Parathyroid adenoma (tissue), 2 donors: ENCODE measurements at regions not wholly inside any gene's neighbourhood (a gene's known extent, or its start where the extent isn't known, plus 50 kb on each side); places are given as distances from the start of the nearest gene placed in this dataset.
"Not testable (repeated sequence)": the region's sequence is repeated elsewhere in the genome, so short reads cannot be mapped to it uniquely, and the experiment has no call there.

Source experiments
- H2AFZ ChIP-seq: fragments of 300-600 bp; sonication (generic); one replicate; pipeline ENCODE4 v1.7.0; 2017; ENCODE audit warnings: antibody characterized with exemption, mild to moderate bottlenecking
- H3K27ac ChIP-seq: fragments of 300-600 bp; sonication (generic); one replicate; pipeline ENCODE4 v1.7.0; 2017
- H3K27me3 ChIP-seq: fragments of 300-600 bp; sonication (generic); one replicate; pipeline ENCODE4 v1.7.0; 2017; ENCODE audit warnings: low read length; ENCODE audit not compliant: control insufficient read depth, insufficient read depth
- H3K36me3 ChIP-seq: fragments of 300-600 bp; sonication (generic); one replicate; pipeline ENCODE4 v1.7.0; 2017; ENCODE audit warnings: low read length; ENCODE audit not compliant: control insufficient read depth, insufficient read depth
- H3K4me1 ChIP-seq: fragments of 300-600 bp; sonication (generic); one replicate; pipeline ENCODE4 v1.7.0; 2017; ENCODE audit warnings: control low read depth
- H3K4me2 ChIP-seq: fragments of 300-600 bp; sonication (generic); one replicate; pipeline ENCODE4 v1.7.0; 2017; ENCODE audit warnings: low read length
- H3K4me3 ChIP-seq: fragments of 300-600 bp; sonication (generic); one replicate; pipeline ENCODE4 v1.7.0; 2017; ENCODE audit warnings: low read depth, low read length
- H3K79me2 ChIP-seq: fragments of 300-600 bp; sonication (generic); one replicate; pipeline ENCODE4 v1.7.0; 2017; ENCODE audit warnings: control low read depth
- H3K9ac ChIP-seq: fragments of 300-600 bp; sonication (generic); one replicate; pipeline ENCODE4 v1.7.0; 2017; ENCODE audit warnings: mild to moderate bottlenecking
- H3K9me3 ChIP-seq: fragments of 300-600 bp; sonication (generic); one replicate; pipeline ENCODE4 v1.7.0; 2017; ENCODE audit warnings: low read length; ENCODE audit not compliant: control insufficient read depth
- TF ChIP-seq, protein P1 (sequence below): fragments of 300-600 bp; sonication (generic); IDR thresholded peaks from one replicate; pipeline ENCODE4 v1.7.0; 2017; ENCODE audit warnings: antibody characterized with exemption, mild to moderate bottlenecking
- donor health status: primary hyperparathyroidism.

DNA sequence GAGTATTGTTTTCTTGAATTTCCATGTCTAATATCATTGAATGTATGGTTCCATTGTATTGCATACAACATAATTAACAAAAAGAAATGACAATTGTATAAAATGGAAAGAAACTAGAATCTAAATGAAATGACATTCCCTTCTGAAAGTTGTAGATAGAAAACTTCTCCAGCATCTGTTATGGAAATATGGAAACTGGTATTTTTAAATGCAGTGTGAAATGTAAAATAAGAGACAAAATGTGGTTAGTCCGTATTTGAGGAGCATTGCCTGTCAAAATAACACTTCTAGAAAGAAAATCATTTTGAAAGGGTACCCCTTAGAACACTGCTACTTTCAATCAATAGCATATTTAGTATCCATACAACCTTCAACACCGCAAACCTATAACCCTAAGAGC is 286.3 kb upstream of the CELF2 start:
- Histone ChIP-seq H3K4me3 (no peak overlapping the region), H3K27ac (no peak overlapping the region), H3K4me2 (no peak overlapping the region), H3K27me3 (no peaks in the 10 kb centered on the region), H2AFZ (no peak overlapping the region), H3K9me3 (no peaks in the 10 kb centered on the region), H3K9ac (no peak overlapping the region), H3K79me2 (no peaks in the 10 kb centered on the region), H3K36me3 (no peaks in the 10 kb centered on the region), H3K4me1 (no peaks in the 10 kb centered on the region)
- TF ChIP-seq, protein P1, sequence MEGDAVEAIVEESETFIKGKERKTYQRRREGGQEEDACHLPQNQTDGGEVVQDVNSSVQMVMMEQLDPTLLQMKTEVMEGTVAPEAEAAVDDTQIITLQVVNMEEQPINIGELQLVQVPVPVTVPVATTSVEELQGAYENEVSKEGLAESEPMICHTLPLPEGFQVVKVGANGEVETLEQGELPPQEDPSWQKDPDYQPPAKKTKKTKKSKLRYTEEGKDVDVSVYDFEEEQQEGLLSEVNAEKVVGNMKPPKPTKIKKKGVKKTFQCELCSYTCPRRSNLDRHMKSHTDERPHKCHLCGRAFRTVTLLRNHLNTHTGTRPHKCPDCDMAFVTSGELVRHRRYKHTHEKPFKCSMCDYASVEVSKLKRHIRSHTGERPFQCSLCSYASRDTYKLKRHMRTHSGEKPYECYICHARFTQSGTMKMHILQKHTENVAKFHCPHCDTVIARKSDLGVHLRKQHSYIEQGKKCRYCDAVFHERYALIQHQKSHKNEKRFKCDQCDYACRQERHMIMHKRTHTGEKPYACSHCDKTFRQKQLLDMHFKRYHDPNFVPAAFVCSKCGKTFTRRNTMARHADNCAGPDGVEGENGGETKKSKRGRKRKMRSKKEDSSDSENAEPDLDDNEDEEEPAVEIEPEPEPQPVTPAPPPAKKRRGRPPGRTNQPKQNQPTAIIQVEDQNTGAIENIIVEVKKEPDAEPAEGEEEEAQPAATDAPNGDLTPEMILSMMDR = no peak

DNA sequence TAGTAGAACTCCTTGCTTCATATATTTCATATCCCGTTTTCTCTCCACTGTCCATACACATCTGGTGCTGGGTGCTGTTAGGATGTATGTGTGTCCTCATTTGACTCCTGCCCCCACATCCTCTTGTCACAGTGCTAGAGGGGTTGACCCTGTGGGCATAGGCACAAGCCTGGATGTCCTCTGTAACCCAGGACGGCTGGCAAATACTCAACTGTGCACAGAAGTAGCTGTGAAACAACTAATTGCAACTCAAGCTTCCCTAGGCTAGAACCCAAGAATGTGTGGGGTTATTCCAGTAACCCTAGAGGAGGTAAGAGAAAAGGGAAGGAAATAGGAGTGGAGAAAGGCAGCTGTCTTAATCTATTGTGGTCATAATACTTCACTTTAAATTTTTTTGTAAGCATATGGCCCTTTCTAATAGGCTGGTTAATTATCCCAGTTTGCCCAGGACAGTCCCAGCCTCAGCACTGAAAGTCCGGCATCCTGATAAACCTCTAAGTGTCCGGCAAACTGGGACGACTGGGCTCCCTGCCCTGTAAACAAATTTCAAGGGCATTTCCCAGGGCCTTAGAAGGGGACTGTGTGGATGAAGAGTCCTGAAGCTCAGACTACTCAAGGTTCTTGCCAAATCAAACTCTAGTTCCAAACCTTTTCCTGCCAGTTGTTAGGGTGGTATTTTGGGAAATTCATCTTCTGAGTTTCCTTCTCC is 283.2 kb upstream of the CELF2 start:
- TF ChIP-seq, protein P1 = no peak
- H3K27me3 ChIP-seq = no peaks in the 10 kb centered on the region
- H3K9me3 ChIP-seq = no peaks in the 10 kb centered on the region
- no peaks in the 10 kb centered on the region for H3K4me1 ChIP-seq
- H3K9ac ChIP-seq = no peak overlapping the region
- no peak overlapping the region for H3K27ac ChIP-seq
- H3K4me2 ChIP-seq = no peak overlapping the region
- H3K4me3 ChIP-seq = no peak overlapping the region
- H3K36me3 ChIP-seq = no peaks in the 10 kb centered on the region
- no peak overlapping the region for H2AFZ ChIP-seq
- H3K79me2 ChIP-seq = no peaks in the 10 kb centered on the region

- no peaks in the 10 kb centered on the region for H3K79me2 ChIP-seq
- H2AFZ ChIP-seq = no peak overlapping the region
- H3K27ac ChIP-seq = no peak overlapping the region
- TF ChIP-seq, protein P1 = no peak
- H3K4me3 ChIP-seq = no peak overlapping the region
- H3K4me1 ChIP-seq = no peaks in the 10 kb centered on the region
- H3K9ac ChIP-seq = no peak overlapping the region
- no peaks in the 10 kb centered on the region for H3K9me3 ChIP-seq
- H3K4me2 ChIP-seq = no peak overlapping the region
- H3K27me3 ChIP-seq = no peaks in the 10 kb centered on the region
- H3K36me3 ChIP-seq = no peaks in the 10 kb centered on the region
Observed at GRCh38 chr10:10745291-10745690, 272.4 kb upstream of the CELF2 start.

DNA sequence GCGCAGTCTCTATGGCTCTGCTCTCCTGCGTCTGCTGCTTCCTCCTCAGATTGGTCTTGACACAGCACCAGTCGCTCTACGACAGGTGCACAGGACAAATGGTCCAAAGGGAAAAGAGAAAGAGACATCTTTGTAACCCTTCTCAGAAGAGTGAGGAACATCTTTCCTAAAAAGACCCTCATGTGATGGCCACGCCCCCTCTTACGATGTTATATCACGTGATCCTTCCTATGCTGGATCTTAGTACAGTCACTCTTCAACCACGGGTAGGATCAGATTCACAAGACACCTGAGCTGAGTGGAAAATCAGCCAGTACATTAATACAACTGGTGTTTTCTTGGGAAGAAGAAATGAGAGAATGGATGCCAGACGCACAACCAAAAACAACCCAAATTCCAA is 262.2 kb upstream of the CELF2 start:
- Histone ChIP-seq H3K36me3 (no peaks in the 10 kb centered on the region), H3K79me2 (no peaks in the 10 kb centered on the region), H3K4me1 (no peaks in the 10 kb centered on the region), H3K27me3 (no peaks in the 10 kb centered on the region), H2AFZ (no peak overlapping the region), H3K27ac (no peak overlapping the region), H3K9ac (no peak overlapping the region), H3K4me3 (no peak overlapping the region), H3K4me2 (no peak overlapping the region), H3K9me3 (no peaks in the 10 kb centered on the region)
- TF ChIP-seq, protein P1 = no peak

GRCh38 chr10:10758306-10758705 is 259.4 kb upstream of the CELF2 start:
- H2AFZ ChIP-seq = no peak overlapping the region
- no peaks in the 10 kb centered on the region for H3K9me3 ChIP-seq
- H3K4me1 ChIP-seq = no peaks in the 10 kb centered on the region
- H3K36me3 ChIP-seq = no peaks in the 10 kb centered on the region
- no peak overlapping the region for H3K4me2 ChIP-seq
- H3K79me2 ChIP-seq = no peaks in the 10 kb centered on the region
- no peak overlapping the region for H3K27ac ChIP-seq
- H3K4me3 ChIP-seq = no peak overlapping the region
- TF ChIP-seq, protein P1 = no peak
- no peaks in the 10 kb centered on the region for H3K27me3 ChIP-seq
- H3K9ac ChIP-seq = no peak overlapping the region

DNA sequence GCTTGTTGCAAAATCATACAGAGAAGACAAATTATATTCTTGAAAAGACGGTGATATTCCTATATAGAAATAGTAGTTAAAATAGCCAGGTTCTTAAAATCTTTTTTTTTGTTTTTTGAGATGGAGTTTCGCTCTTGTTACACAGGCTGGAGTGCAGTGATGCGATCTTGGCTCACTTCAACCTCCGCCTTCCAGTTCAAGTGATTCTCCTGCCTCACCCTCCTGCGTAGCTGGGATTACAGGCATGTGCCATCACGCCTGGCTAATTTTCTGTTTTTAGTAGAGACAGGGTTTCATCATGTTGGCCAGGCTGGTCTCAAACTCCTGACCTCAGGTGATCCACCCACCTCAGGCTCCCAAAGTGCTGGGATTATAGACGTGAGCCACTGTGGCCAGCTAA is 257.9 kb upstream of the CELF2 start:
- H3K27me3 ChIP-seq, H3K79me2 ChIP-seq, H3K4me1 ChIP-seq, H3K4me3 ChIP-seq, H3K9me3 ChIP-seq, H3K27ac ChIP-seq, H3K36me3 ChIP-seq, H3K4me2 ChIP-seq, H3K9ac ChIP-seq, H2AFZ ChIP-seq: not testable (repeated sequence)
